HCEC 1CT (cell line): ENCODE measurements at regions not wholly inside any gene's neighbourhood (a gene's known extent, or its start where the extent isn't known, plus 50 kb on each side); places are given as distances from the start of the nearest gene placed in this dataset.
A peak's percentile ranks its signal among the peaks of the same experiment; 100 is the strongest.

Experiments used
- DNase-seq: peaks from one replicate; pipeline ENCODE4 v3.0.0-alpha.2; 2017

GRCh38 chr11:19661827-19662226 is 50.8 kb upstream of the NAV2 start:
- no peak for DNase-seq

- peak; percentile 59 for DNase-seq
Measured at GRCh38 chr11:19660076-19660475, 52.6 kb upstream of the NAV2 start.

GRCh38 chr11:19659529-19659928 is 53.1 kb upstream of the NAV2 start:
- no peak for DNase-seq

- peak; percentile 5 for DNase-seq
Measured at GRCh38 chr11:19658344-19658743, 54.3 kb upstream of the NAV2 start.

GRCh38 chr11:19656140-19656541 is 56.5 kb upstream of the NAV2 start:
- no peak for DNase-seq

GRCh38 chr11:19652623-19653375 is 59.8 kb upstream of the NAV2 start:
- DNase-seq = no peak

- peak; percentile 49 for DNase-seq
Measured at GRCh38 chr11:19651653-19652052, 61.0 kb upstream of the NAV2 start.

GRCh38 chr11:19651028-19651427 is 61.6 kb upstream of the NAV2 start:
- no peak for DNase-seq

GRCh38 chr11:19650467-19650866 is 62.2 kb upstream of the NAV2 start:
- DNase-seq = no peak

GRCh38 chr11:19649751-19650150 is 62.9 kb upstream of the NAV2 start:
- no peak for DNase-seq

- DNase-seq = peak; percentile 17
Measured at GRCh38 chr11:19648321-19648720, 64.3 kb upstream of the NAV2 start.

- DNase-seq = no peak
Measured at GRCh38 chr11:19647816-19648215, 64.8 kb upstream of the NAV2 start.

- peak; percentile 89 for DNase-seq
Measured at GRCh38 chr11:19646921-19647320, 65.7 kb upstream of the NAV2 start.

GRCh38 chr11:19646308-19646707 is 66.3 kb upstream of the NAV2 start:
- peak; percentile 7 for DNase-seq

GRCh38 chr11:19644316-19644715 is 68.3 kb upstream of the NAV2 start:
- DNase-seq = no peak

GRCh38 chr11:19642185-19643158 is 70.2 kb upstream of the NAV2 start:
- no peak for DNase-seq

GRCh38 chr11:19639603-19640105 is 73.0 kb upstream of the NAV2 start:
- DNase-seq = no peak

GRCh38 chr11:19635332-19635731 is 77.3 kb upstream of the NAV2 start:
- DNase-seq = no peak

GRCh38 chr11:19633276-19633675 is 79.4 kb upstream of the NAV2 start:
- DNase-seq = no peak

- DNase-seq = peak; percentile 51
Measured at GRCh38 chr11:19632499-19632834, 80.2 kb upstream of the NAV2 start.

- no peak for DNase-seq
Measured at GRCh38 chr11:19631712-19632498, 80.7 kb upstream of the NAV2 start.

GRCh38 chr11:19628018-19628417 is 84.6 kb upstream of the NAV2 start:
- peak; percentile 84 for DNase-seq

GRCh38 chr11:19627566-19627965 is 85.1 kb upstream of the NAV2 start:
- no peak for DNase-seq
